ENCODE measurements at regions not wholly inside any gene's neighbourhood (a gene's known extent, or its start where the extent isn't known, plus 50 kb on each side); places are given as distances from the start of the nearest gene placed in this dataset.
"Not testable (repeated sequence)": the region's sequence is repeated elsewhere in the genome, so short reads cannot be mapped to it uniquely, and the experiment has no call there.

GRCh38 chr13:44869167-44869566 is 120.1 kb downstream of the NUFIP1 start:
- H3K9me3 ChIP-seq (ENCODE audit: control insufficient read depth in 3 of 3, low read length in 3 of 3) = peaks cover 0 to 3% (median 0%) of the 10 kb centered on the region in 3 donors
- no peak overlapping the region for H3K27ac ChIP-seq (ENCODE audit: low read depth, low read length)
- H3K4me1 ChIP-seq (ENCODE audit: control insufficient read depth in 3 of 3, insufficient read depth in 3 of 3, low read length in 3 of 3) = peaks cover 20 to 35% (median 23%) of the 10 kb centered on the region in 3 donors
- H3K4me3 ChIP-seq (ENCODE audit: low read length in 3 of 3) = no peak overlapping the region
- H3K36me3 ChIP-seq (ENCODE audit: control insufficient read depth in 3 of 3, insufficient read depth in 3 of 3, low read length in 3 of 3) = no peaks in the 10 kb centered on the region
- no peaks in the 10 kb centered on the region for H3K27me3 ChIP-seq (ENCODE audit: control insufficient read depth in 3 of 3, insufficient read depth in 3 of 3, low read length in 3 of 3)
- H3K9ac ChIP-seq (ENCODE audit: low read depth in 1 of 3, low read length in 3 of 3) = no peak overlapping the region

- H3K4me1 ChIP-seq (ENCODE audit: control insufficient read depth in 3 of 3, insufficient read depth in 3 of 3, low read length in 3 of 3) = peaks cover 17 to 31% (median 19%) of the 10 kb centered on the region in 3 donors
- peaks cover 0 to 3% (median 0%) of the 10 kb centered on the region in 3 donors for H3K9me3 ChIP-seq (ENCODE audit: control insufficient read depth in 3 of 3, low read length in 3 of 3)
- H3K36me3 ChIP-seq (ENCODE audit: control insufficient read depth in 3 of 3, insufficient read depth in 3 of 3, low read length in 3 of 3) = no peaks in the 10 kb centered on the region
- no peak overlapping the region for H3K4me3 ChIP-seq (ENCODE audit: low read length in 3 of 3)
- no peak overlapping the region for H3K9ac ChIP-seq (ENCODE audit: low read depth in 1 of 3, low read length in 3 of 3)
- H3K27me3 ChIP-seq (ENCODE audit: control insufficient read depth in 3 of 3, insufficient read depth in 3 of 3, low read length in 3 of 3) = no peaks in the 10 kb centered on the region
- H3K27ac ChIP-seq (ENCODE audit: low read depth, low read length) = no peak overlapping the region
These were observed 120.9 kb downstream of the NUFIP1 start for GRCh38 chr13:44868397-44868796.

GRCh38 chr13:44867825-44868224 is 121.4 kb downstream of the NUFIP1 start:
- H3K27me3 ChIP-seq (ENCODE audit: control insufficient read depth in 3 of 3, insufficient read depth in 3 of 3, low read length in 3 of 3) = no peaks in the 10 kb centered on the region
- H3K27ac ChIP-seq (ENCODE audit: low read depth, low read length) = no peak overlapping the region
- H3K9ac ChIP-seq (ENCODE audit: low read depth in 1 of 3, low read length in 3 of 3) = no peak overlapping the region

GRCh38 chr13:44866411-44866911 is 122.8 kb downstream of the NUFIP1 start:
- H3K27ac ChIP-seq (ENCODE audit: low read depth, low read length) = no peak overlapping the region
- no peak overlapping the region for H3K9ac ChIP-seq (ENCODE audit: low read depth in 1 of 3, low read length in 3 of 3)
- H3K27me3 ChIP-seq (ENCODE audit: control insufficient read depth in 3 of 3, insufficient read depth in 3 of 3, low read length in 3 of 3) = no peaks in the 10 kb centered on the region
- H3K4me3 ChIP-seq (ENCODE audit: low read length in 3 of 3) = no peak overlapping the region
- H3K9me3 ChIP-seq (ENCODE audit: control insufficient read depth in 3 of 3, low read length in 3 of 3) = peaks cover 0 to 3% (median 0%) of the 10 kb centered on the region in 3 donors
- H3K4me1 ChIP-seq (ENCODE audit: control insufficient read depth in 3 of 3, insufficient read depth in 3 of 3, low read length in 3 of 3) = peaks cover 10 to 13% (median 10%) of the 10 kb centered on the region in 3 donors
- H3K36me3 ChIP-seq (ENCODE audit: control insufficient read depth in 3 of 3, insufficient read depth in 3 of 3, low read length in 3 of 3) = no peaks in the 10 kb centered on the region

More at GRCh38 chr13:44867825-44868224, 121.4 kb downstream of the NUFIP1 start:
- H3K4me1 ChIP-seq (ENCODE audit: control insufficient read depth in 3 of 3, insufficient read depth in 3 of 3, low read length in 3 of 3) = peaks cover 13 to 26% (median 16%) of the 10 kb centered on the region in 3 donors
- H3K36me3 ChIP-seq (ENCODE audit: control insufficient read depth in 3 of 3, insufficient read depth in 3 of 3, low read length in 3 of 3) = no peaks in the 10 kb centered on the region
- H3K4me3 ChIP-seq (ENCODE audit: low read length in 3 of 3) = no peak overlapping the region
- peaks cover 0 to 3% (median 0%) of the 10 kb centered on the region in 3 donors for H3K9me3 ChIP-seq (ENCODE audit: control insufficient read depth in 3 of 3, low read length in 3 of 3)

- H3K27ac ChIP-seq (ENCODE audit: low read depth, low read length) = no peak overlapping the region
- peaks cover 7 to 9% (median 8%) of the 10 kb centered on the region in 3 donors for H3K4me1 ChIP-seq (ENCODE audit: control insufficient read depth in 3 of 3, insufficient read depth in 3 of 3, low read length in 3 of 3)
- H3K9ac ChIP-seq (ENCODE audit: low read depth in 1 of 3, low read length in 3 of 3) = no peak overlapping the region
- H3K36me3 ChIP-seq (ENCODE audit: control insufficient read depth in 3 of 3, insufficient read depth in 3 of 3, low read length in 3 of 3) = no peaks in the 10 kb centered on the region
- peaks cover 0 to 3% (median 0%) of the 10 kb centered on the region in 3 donors for H3K9me3 ChIP-seq (ENCODE audit: control insufficient read depth in 3 of 3, low read length in 3 of 3)
- H3K4me3 ChIP-seq (ENCODE audit: low read length in 3 of 3) = no peak overlapping the region
- H3K27me3 ChIP-seq (ENCODE audit: control insufficient read depth in 3 of 3, insufficient read depth in 3 of 3, low read length in 3 of 3) = no peaks in the 10 kb centered on the region
These were observed 123.4 kb downstream of the NUFIP1 start for GRCh38 chr13:44865722-44866410.

- H3K9me3 ChIP-seq (ENCODE audit: control insufficient read depth in 3 of 3, low read length in 3 of 3); H3K4me3 ChIP-seq (ENCODE audit: low read length in 3 of 3); H3K27me3 ChIP-seq (ENCODE audit: control insufficient read depth in 3 of 3, insufficient read depth in 3 of 3, low read length in 3 of 3); H3K36me3 ChIP-seq (ENCODE audit: control insufficient read depth in 3 of 3, insufficient read depth in 3 of 3, low read length in 3 of 3); H3K9ac ChIP-seq (ENCODE audit: low read depth in 1 of 3, low read length in 3 of 3); H3K27ac ChIP-seq (ENCODE audit: low read depth, low read length); H3K4me1 ChIP-seq (ENCODE audit: control insufficient read depth in 3 of 3, insufficient read depth in 3 of 3, low read length in 3 of 3): not testable (repeated sequence)
These were observed 125.6 kb downstream of the NUFIP1 start for GRCh38 chr13:44863641-44864040.

GRCh38 chr13:44860454-44860853 is 128.8 kb downstream of the NUFIP1 start:
- H3K36me3 ChIP-seq (ENCODE audit: control insufficient read depth in 3 of 3, insufficient read depth in 3 of 3, low read length in 3 of 3) = no peaks in the 10 kb centered on the region
- no peak overlapping the region for H3K27ac ChIP-seq (ENCODE audit: low read depth, low read length)
- H3K4me3 ChIP-seq (ENCODE audit: low read length in 3 of 3) = no peak overlapping the region

GRCh38 chr13:44857736-44858135 is 131.5 kb downstream of the NUFIP1 start:
- Histone ChIP-seq H3K9me3 (ENCODE audit: control insufficient read depth in 3 of 3, low read length in 3 of 3) (no peaks in the 10 kb centered on the region), H3K27ac (ENCODE audit: low read depth, low read length) (peak overlapping the region; percentile 32), H3K4me3 (ENCODE audit: low read length in 3 of 3) (no peak overlapping the region), H3K27me3 (ENCODE audit: control insufficient read depth in 3 of 3, insufficient read depth in 3 of 3, low read length in 3 of 3) (no peaks in the 10 kb centered on the region), H3K4me1 (ENCODE audit: control insufficient read depth in 3 of 3, insufficient read depth in 3 of 3, low read length in 3 of 3) (peaks cover 12 to 16% (median 14%) of the 10 kb centered on the region in 3 donors), H3K9ac (ENCODE audit: low read depth in 1 of 3, low read length in 3 of 3) (no peak overlapping the region), H3K36me3 (ENCODE audit: control insufficient read depth in 3 of 3, insufficient read depth in 3 of 3, low read length in 3 of 3) (no peaks in the 10 kb centered on the region)

More at GRCh38 chr13:44860454-44860853, 128.8 kb downstream of the NUFIP1 start:
- H3K27me3 ChIP-seq (ENCODE audit: control insufficient read depth in 3 of 3, insufficient read depth in 3 of 3, low read length in 3 of 3) = no peaks in the 10 kb centered on the region
- H3K4me1 ChIP-seq (ENCODE audit: control insufficient read depth in 3 of 3, insufficient read depth in 3 of 3, low read length in 3 of 3) = peaks cover 0 to 8% (median 5%) of the 10 kb centered on the region in 3 donors
- H3K9me3 ChIP-seq (ENCODE audit: control insufficient read depth in 3 of 3, low read length in 3 of 3) = no peaks in the 10 kb centered on the region
- H3K9ac ChIP-seq (ENCODE audit: low read depth in 1 of 3, low read length in 3 of 3) = no peak overlapping the region

- H3K9ac ChIP-seq (ENCODE audit: low read depth in 1 of 3, low read length in 3 of 3) = no peak overlapping the region
- H3K9me3 ChIP-seq (ENCODE audit: control insufficient read depth in 3 of 3, low read length in 3 of 3) = no peaks in the 10 kb centered on the region
- peak overlapping the region; percentile 32 for H3K27ac ChIP-seq (ENCODE audit: low read depth, low read length)
- no peak overlapping the region for H3K4me3 ChIP-seq (ENCODE audit: low read length in 3 of 3)
- peaks cover 12 to 18% (median 16%) of the 10 kb centered on the region in 3 donors for H3K4me1 ChIP-seq (ENCODE audit: control insufficient read depth in 3 of 3, insufficient read depth in 3 of 3, low read length in 3 of 3)
- H3K27me3 ChIP-seq (ENCODE audit: control insufficient read depth in 3 of 3, insufficient read depth in 3 of 3, low read length in 3 of 3) = no peaks in the 10 kb centered on the region
- no peaks in the 10 kb centered on the region for H3K36me3 ChIP-seq (ENCODE audit: control insufficient read depth in 3 of 3, insufficient read depth in 3 of 3, low read length in 3 of 3)
These were observed 132.2 kb downstream of the NUFIP1 start for GRCh38 chr13:44857061-44857460.

- H3K27ac ChIP-seq (ENCODE audit: low read depth, low read length) = peak overlapping the region; percentile 94
- H3K36me3 ChIP-seq (ENCODE audit: control insufficient read depth in 3 of 3, insufficient read depth in 3 of 3, low read length in 3 of 3) = no peaks in the 10 kb centered on the region
- no peaks in the 10 kb centered on the region for H3K9me3 ChIP-seq (ENCODE audit: control insufficient read depth in 3 of 3, low read length in 3 of 3)
- no peak overlapping the region for H3K4me3 ChIP-seq (ENCODE audit: low read length in 3 of 3)
- peaks cover 12 to 18% (median 16%) of the 10 kb centered on the region in 3 donors for H3K4me1 ChIP-seq (ENCODE audit: control insufficient read depth in 3 of 3, insufficient read depth in 3 of 3, low read length in 3 of 3)
- peak overlapping the region in 1 of 3 donors; percentile 24 for H3K9ac ChIP-seq (ENCODE audit: low read depth in 1 of 3, low read length in 3 of 3)
- no peaks in the 10 kb centered on the region for H3K27me3 ChIP-seq (ENCODE audit: control insufficient read depth in 3 of 3, insufficient read depth in 3 of 3, low read length in 3 of 3)
These were observed 133.4 kb downstream of the NUFIP1 start for GRCh38 chr13:44855860-44856259.

Data from skeletal muscle tissue (tissue), 3 donors.